ENCODE measurements at regions not wholly inside any gene's neighbourhood (a gene's known extent, or its start where the extent isn't known, plus 50 kb on each side); places are given as distances from the start of the nearest gene placed in this dataset.
"Not testable (repeated sequence)": the region's sequence is repeated elsewhere in the genome, so short reads cannot be mapped to it uniquely, and the experiment has no call there.

DNA sequence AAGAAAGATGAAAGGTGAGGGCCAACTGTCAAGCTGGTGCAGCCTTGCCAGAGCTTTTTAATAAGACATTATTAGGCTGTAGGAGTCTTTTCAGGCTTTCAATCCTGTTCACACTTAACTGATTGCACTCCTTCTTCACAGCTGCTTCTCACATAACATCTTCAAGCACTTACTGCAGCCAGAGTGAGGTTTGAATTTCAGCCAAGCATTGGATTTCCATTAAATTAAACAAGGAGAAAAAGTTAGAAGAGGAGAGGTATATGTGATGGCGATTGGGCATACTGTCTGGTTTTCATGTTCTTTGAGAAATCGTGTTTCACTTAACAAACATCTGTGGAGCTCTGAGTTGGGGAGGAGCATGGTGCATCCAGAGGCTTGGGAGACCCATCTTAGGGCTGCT, 392.8 kb upstream of the LRRC3B start:
- TF ChIP-seq, protein P1, sequence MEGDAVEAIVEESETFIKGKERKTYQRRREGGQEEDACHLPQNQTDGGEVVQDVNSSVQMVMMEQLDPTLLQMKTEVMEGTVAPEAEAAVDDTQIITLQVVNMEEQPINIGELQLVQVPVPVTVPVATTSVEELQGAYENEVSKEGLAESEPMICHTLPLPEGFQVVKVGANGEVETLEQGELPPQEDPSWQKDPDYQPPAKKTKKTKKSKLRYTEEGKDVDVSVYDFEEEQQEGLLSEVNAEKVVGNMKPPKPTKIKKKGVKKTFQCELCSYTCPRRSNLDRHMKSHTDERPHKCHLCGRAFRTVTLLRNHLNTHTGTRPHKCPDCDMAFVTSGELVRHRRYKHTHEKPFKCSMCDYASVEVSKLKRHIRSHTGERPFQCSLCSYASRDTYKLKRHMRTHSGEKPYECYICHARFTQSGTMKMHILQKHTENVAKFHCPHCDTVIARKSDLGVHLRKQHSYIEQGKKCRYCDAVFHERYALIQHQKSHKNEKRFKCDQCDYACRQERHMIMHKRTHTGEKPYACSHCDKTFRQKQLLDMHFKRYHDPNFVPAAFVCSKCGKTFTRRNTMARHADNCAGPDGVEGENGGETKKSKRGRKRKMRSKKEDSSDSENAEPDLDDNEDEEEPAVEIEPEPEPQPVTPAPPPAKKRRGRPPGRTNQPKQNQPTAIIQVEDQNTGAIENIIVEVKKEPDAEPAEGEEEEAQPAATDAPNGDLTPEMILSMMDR (IDR thresholded peaks at IDR 0.05; ENCODE audit: low read depth, low read length, missing control alignments): no peak
- DNase-seq (ENCODE audit: extremely low read depth, low read depth): no peak
- no peak overlapping the region for H3K4me3 ChIP-seq (replicated peaks; ENCODE audit: low read depth, low read length)

DNA sequence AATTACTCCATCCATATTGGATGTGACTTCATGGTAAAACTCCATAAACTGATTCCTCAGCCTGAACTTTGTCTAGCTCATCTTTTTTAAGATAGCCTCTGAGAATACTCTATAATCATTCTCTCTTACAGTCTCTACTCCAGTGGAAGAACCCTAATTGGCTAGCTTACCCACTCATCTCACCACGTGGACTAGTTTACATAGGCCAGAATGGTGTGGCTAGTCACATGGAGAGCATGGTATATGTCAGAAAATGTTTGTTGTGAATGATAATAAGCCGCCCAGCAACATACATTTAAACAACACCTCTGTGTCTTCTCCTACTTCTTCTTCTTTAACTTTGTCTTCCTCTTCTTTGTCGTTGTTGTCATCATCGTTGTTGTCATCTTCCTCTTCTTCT, 389.2 kb upstream of the LRRC3B start:
- TF ChIP-seq, protein P1 (IDR thresholded peaks at IDR 0.05; ENCODE audit: low read depth, low read length, missing control alignments): no peak
- no peak overlapping the region for H3K4me3 ChIP-seq (replicated peaks; ENCODE audit: low read depth, low read length)
- no peak for DNase-seq (ENCODE audit: extremely low read depth, low read depth)

DNA sequence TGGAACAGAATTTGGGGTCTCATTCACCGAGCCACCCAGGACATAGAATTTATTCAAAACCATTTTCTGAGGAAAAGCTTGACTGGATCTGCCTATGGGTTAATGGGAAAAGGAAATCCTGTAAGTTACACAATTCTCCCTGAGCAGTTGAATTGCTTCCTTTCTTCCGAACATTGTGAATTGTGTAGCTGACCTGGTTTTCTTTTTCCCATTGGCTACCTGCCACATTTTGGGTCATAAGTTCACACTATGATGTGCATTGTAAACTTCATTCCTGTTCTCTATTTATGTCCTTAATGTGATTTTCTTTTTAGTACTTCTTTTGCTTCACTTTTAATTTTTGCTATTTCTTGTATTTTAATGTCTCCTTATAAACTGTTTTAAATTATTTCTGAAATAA, 386.0 kb upstream of the LRRC3B start:
- DNase-seq (ENCODE audit: extremely low read depth, low read depth): no peak
- no peak overlapping the region for H3K4me3 ChIP-seq (replicated peaks; ENCODE audit: low read depth, low read length)
- TF ChIP-seq, protein P1 (IDR thresholded peaks at IDR 0.05; ENCODE audit: low read depth, low read length, missing control alignments): no peak

DNA sequence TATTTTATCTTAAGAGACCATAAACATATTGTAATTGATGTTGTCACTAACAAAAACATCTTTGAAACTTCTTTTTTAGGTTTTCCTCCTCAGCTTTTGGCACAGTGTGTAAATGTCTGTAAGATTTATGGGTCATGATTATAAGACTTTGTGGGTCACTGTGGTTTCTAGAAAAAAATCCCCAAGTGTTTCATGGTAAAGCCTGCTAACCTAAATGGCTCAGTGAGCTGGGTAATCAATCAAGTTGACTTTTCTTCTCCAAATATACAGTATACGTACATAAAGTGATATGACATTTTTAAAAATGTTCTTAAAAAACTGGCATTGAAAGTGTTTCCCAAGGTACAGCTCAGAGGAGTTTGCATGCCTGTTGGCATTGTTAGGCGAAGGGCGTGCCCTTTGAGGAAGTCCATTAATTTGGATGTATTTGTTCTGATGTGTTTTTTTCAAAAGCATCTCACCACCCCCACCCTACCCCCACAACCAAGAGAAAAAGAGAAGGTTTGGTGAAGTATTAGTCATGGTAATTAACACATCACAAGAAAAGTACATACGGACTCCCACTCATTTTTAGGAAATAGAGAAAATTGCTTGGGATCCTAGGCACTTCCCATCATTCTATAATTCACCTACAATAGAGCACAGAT, 385.4 kb upstream of the LRRC3B start:
- TF ChIP-seq, protein P1 (IDR thresholded peaks at IDR 0.05; ENCODE audit: low read depth, low read length, missing control alignments): no peak

DNA sequence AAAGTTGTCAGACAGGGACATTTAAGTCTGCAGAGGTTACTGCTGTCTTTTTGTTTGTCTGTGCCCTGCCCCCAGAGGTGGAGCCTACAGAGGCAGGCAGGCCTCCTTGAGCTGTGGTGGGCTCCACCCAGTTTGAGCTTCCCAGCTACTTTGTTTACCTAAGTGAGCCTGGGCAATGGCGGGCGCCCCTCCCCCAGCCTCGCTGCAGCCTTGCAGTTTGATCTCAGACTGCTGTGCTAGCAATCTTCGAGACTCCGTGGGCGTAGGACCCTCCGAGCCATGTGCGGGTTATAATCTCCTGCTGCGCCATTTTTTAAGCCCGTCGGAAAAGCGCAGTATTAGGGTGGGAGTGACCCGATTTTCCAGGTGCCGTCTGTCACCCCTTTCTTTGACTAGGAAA, 378.0 kb upstream of the LRRC3B start:
- not testable (repeated sequence) for DNase-seq (ENCODE audit: extremely low read depth, low read depth); H3K4me3 ChIP-seq (replicated peaks; ENCODE audit: low read depth, low read length)

More for the DNA sequence above, 385.4 kb upstream of the LRRC3B start:
- no peak for DNase-seq (ENCODE audit: extremely low read depth, low read depth)
- no peak overlapping the region for H3K4me3 ChIP-seq (replicated peaks; ENCODE audit: low read depth, low read length)

DNA sequence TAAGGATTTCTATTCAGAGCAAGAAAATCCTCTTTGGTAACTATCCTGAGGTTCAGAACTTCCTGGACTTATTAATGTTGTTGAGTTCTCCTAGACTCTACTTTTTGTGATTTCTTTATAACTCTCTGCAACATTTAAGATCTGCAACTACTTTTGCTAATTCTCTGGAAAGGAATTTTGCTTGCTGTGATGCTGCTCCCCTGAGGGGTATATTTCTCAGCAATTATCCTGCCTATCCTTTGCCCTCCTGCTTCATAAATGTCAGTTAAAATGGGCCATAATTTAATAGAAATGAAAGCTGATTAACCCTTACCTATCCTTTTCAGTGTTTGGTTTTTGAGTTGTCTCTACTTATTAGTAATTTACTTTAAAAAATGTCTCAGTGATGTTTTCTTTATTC, 377.3 kb upstream of the LRRC3B start:
- DNase-seq (ENCODE audit: extremely low read depth, low read depth): no peak
- no peak overlapping the region for H3K4me3 ChIP-seq (replicated peaks; ENCODE audit: low read depth, low read length)
- TF ChIP-seq, protein P1 (IDR thresholded peaks at IDR 0.05; ENCODE audit: low read depth, low read length, missing control alignments): no peak

DNA sequence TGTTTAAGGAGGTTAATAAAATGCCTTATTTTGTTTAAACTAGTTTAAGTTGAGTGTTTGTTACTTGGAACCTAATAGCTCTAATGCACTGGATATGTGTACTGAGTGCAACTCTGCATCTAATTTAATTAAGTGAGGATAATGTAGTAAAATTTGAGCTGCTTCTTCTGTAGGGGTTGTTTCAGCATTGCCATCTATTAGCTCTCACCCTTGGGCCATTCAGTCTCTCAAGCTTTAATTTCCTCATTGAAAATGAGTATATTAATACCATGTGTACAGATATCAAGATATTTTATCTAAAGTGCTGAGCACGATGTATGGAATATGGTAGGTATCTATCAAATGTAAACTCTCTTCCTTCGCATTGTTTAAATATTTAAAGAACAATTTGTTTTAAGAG, 375.7 kb upstream of the LRRC3B start:
- H3K4me3 ChIP-seq (replicated peaks; ENCODE audit: low read depth, low read length): no peak overlapping the region
- TF ChIP-seq, protein P1 (IDR thresholded peaks at IDR 0.05; ENCODE audit: low read depth, low read length, missing control alignments): no peak

More for the DNA sequence above, 375.7 kb upstream of the LRRC3B start:
- no peak for DNase-seq (ENCODE audit: extremely low read depth, low read depth)
